GM19463 (cell line): ENCODE measurements at regions not wholly inside any gene's neighbourhood (a gene's known extent, or its start where the extent isn't known, plus 50 kb on each side); places are given as distances from the start of the nearest gene placed in this dataset.
A peak's percentile ranks its signal among the peaks of the same experiment; 100 is the strongest.

Experiments
- ATAC-seq: cut with Tn5 transposase; IDR thresholded peaks from one replicate; pipeline ENCODE4 v1.9.1; 2021; ENCODE audit warnings: mild to moderate bottlenecking, moderate library complexity; ENCODE audit not compliant: unreplicated experiment

DNA sequence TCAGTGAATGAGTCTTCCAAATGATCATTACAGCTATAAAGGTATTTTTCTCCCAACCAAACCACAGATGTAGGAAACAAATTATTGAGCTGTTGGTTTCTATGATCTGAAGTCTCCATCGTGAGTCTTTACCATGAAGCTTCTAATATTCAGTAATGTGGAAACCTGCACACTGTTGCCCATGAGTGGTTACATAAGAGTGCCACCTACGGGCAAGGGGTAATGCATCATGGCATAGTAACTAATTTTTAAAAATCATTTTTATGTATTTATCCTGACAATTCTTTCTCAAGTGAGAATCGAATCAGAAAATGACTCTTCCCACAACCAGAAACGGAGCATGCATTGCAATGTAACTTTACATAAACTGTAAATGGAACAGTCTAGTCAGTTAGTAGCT, 282.5 kb upstream of the SMARCA2 start:
- ATAC-seq: no peak

DNA sequence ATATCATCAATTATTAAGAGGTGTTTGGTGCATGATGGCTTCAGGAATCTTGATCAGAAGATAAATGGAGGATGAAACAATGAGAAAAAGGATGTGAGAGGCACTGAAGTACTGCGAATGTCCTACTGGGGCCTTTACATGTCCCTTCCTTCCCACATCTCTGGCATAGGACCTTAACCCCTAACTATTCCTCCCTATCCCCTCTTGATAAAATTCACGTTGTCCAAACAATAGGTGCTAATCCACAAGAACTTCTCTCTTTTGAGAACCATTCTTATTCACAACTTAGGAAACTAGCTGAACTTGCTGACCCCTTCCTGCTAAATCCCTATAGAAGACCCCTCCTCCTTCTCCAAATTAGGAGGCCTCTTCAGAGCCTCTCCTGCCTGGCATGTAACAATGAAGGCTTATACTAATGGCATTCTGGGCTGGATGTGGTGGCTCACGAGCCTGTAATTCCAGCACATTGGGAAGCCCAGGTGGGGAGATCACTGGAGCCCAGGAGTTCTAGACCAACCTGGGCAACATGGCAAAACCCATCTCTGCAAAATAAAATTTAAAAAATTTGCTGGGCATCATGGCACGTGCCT, 276.5 kb upstream of the SMARCA2 start:
- ATAC-seq: no peak

GRCh38 chr9:1743121-1743960, 271.8 kb upstream of the SMARCA2 start:
- no peak for ATAC-seq

DNA sequence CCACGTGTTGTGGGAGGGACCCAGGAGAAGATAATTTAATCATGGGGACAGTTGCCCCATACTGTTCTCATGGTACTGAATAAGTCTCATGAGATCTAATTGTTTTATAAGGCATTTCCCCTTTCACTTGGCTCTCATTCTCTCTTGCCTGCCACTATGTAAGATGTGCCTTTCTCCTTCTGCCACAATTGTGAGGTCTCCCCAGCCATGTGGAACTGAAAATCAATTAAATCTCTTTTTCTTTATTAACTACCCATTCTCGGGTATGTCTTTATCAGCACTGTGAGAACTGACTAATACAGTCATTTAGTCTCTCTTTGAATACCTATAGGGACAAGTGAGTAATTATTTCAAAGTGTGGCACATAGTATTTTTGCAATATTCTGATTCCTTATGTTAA, 269.2 kb upstream of the SMARCA2 start:
- ATAC-seq: no peak

DNA sequence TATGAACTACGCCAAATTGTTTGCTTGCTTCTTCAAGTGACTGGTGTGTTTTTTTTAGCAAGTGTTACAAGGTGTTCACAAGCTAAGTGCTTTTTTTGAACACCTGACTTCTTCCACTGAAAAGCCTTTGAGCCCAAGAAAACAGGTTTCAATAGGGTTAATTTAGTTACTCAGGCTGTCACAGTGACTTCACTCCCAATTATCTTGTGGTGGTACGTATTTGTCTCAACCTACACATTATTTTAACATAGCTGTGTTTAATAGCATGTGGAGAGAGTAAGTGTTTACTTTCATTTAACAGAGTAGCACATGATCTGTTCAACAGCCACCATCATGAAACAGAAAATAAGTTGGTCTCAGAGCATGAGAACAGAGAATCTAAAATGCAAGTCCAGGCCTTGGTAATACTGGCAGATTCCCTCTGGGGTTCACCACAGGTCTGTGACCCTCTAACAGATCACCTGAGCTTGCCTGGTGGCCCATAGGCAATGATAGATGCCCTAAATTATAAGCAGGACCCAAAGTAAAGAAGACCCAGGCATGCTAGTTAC, 267.7 kb upstream of the SMARCA2 start:
- ATAC-seq: no peak

DNA sequence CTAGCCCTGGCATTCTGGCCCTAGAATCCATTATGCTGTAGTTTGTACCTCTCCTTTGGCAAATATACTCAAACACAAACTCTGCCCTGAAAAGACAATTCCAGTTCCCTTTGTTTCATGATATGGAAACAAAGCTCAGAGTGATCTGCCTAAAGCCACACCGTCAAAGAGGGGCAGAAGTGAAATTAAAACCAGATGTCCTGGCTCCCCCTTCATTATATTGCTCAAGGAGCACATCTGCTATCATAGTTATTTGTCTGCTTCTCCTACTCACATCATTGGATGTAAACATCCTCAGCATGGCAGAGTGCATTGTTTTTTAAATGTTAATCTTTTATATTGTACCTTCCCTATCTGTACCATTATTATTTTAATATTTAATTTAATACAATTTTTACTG, 266.7 kb upstream of the SMARCA2 start:
- no peak for ATAC-seq

GRCh38 chr9:1757186-1757585, 258.0 kb upstream of the SMARCA2 start:
- no peak for ATAC-seq

DNA sequence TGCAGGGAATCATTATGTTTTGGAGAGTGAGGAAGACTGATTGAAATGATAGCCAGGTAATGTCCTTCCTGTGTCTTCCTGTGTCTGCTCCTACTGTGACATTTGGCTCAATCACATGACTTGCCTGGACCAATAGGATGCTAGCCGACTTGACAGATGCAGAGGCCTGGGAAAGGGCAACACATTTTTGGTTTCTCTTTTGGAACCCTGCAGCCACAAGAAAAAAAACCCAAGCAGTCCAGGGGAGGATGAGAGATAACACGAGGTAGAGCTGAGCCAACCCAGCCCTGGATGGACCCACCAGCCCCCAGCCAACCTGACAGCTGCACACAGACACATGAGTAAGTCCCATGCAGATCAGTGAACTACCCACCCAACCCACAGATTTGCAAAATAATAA, 256.1 kb upstream of the SMARCA2 start:
- ATAC-seq: peak; percentile 85

- no peak for ATAC-seq
Measured at GRCh38 chr9:1759771-1760300, 255.3 kb upstream of the SMARCA2 start.

DNA sequence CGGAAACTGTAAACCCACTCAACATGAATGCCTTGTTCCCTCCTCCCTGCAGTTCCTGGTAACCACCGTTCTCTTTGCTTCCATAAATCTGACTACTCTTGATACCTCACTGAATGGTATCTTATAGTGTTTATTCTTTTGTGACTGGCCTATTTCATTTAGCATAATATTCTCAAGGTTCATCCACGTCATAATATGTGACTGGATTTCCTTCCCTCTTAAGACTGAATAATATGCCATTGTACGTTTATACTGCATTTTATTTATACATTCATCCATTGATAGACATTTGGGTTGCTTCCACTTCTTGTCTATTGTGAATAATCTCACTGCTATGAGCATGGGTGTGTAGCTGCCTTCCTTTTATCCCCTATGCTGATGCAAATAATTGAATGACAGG, 253.3 kb upstream of the SMARCA2 start:
- ATAC-seq: no peak

GRCh38 chr9:1766042-1766441, 249.1 kb upstream of the SMARCA2 start:
- ATAC-seq: no peak

GRCh38 chr9:1768561-1768960, 246.6 kb upstream of the SMARCA2 start:
- no peak for ATAC-seq

- ATAC-seq: no peak
Measured at GRCh38 chr9:1771094-1771789, 243.9 kb upstream of the SMARCA2 start.

DNA sequence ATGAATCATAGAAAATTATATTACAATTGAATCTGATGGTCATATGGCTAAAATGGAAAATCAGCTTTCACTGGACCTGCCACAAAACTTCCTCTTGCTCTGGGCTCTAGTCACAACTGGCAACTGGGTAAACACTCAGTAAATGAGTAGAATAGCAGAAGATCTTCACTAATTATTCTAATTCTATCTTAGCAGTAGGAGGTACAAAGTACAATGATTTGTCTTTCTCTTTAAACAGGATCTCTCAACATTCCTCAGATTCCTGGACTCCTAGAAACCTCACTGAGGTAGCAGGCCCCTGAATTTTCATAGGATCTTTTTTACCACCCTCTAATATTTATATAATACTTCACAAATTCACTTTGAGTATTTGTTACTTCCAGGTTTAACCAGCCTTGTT, 239.9 kb upstream of the SMARCA2 start:
- ATAC-seq: no peak

DNA sequence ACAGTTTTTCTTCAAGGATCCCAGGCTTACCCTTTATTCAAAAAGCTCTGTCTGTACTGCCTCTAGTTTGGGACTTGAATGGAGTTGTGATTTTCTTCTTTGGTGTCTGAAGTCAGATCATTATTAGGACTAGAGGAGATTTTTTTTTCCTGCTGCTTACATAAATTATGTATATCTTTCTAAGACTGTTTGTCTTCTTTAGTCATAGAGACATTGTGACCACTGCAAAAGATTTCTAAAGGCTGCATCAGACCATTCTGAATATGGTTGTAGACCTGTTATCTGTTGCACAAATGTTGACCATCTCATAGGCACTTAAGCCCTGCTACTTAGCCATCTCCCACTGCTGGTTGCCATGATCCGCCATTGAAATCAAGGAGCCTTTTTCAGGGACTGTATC, 238.5 kb upstream of the SMARCA2 start:
- ATAC-seq: no peak

DNA sequence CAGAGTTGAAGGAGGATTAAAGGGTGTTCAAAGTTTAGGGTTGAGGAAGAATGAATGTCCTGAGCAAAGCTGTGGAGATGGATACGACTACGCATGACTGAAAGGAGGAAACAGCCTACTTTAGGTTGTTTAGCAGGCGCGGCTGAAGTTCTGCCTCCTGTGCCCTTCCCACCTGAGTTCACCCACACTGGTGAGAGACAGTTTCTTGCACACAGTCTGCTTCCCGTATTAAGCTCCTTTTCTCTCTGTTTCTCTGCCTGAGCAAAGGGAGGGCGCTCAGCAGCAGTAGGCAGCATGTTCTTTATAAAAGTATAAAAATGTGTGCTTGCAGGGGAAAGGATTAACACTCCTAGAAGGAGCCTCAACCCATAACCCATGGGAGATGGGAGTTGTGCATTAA, 224.0 kb upstream of the SMARCA2 start:
- no peak for ATAC-seq

DNA sequence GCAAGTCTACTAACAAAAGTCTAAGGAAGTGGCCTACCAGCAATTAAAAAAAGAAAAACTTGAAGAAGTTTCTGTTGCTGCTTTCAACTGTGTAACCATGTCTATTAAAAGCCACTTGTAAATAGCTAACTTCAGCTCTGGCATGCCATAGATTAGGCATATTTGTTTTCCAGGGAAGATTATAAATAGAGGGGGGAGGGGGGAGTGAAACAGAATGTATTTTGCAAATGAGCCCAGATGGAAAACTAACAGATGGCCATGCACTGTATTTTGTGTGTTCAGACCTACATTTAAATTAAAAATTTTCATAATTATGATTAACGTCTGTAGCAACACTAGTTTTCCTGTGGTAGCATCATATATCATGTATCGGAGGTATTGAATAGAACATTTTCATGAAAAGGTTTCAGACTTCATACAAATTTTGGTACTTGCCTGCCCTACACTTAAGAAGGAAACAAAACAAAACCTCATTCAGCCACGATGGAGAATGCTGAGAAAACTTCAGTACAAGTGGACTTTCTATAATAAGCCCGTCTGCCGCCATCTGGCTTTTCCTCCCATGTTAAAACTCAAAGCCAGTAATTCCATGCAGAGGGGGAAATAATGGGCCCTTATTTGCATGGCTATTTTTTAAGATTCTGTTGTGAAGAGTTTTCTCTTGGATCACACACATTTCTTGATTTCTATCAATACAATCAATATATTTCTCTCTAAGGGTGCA, 220.4 kb upstream of the SMARCA2 start:
- no peak for ATAC-seq

GRCh38 chr9:1804128-1804865, 210.8 kb upstream of the SMARCA2 start:
- no peak for ATAC-seq

DNA sequence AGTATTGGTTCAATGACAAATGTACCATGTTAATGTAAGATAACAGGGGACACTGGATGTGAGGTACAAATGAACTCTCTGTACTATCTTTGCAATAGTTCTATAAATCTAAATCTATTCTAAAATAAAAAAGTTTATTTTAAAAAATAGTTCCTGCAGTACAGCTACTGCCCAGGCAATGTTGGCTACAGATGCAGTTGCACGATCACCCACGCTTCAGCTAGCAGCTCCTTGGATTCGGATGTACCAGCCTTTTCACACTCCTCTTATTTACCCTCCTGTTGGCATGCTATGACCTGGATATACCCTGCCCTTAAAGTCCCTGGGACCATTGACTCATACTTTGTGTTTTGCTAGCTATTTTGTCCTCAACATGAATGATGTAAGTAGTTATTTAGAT, 185.4 kb upstream of the SMARCA2 start:
- ATAC-seq: no peak

DNA sequence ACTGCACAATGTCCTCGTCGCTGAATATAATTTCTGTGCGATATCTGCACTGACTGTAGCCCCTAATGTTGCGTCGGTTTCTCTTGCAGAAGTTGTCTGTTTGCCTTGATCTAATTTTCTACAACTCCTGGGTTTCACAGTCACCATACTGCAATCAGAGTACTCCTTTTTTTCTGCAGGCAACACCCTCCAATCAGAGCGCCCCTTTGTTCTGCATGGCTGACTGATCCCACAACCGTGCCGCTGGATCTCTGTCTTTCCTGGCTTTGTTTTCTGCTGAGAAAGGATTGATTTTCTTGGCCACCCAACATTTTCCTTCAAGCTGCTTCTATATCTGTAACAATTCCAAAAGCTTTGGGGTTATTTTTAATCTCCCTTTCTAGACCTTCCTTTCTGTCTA, 182.2 kb upstream of the SMARCA2 start:
- no peak for ATAC-seq
